IMR-90 (cell line): ENCODE measurements at regions not wholly inside any gene's neighbourhood (a gene's known extent, or its start where the extent isn't known, plus 50 kb on each side); places are given as distances from the start of the nearest gene placed in this dataset.

Source experiments
- POLR2A ChIP-seq: IDR thresholded peaks from 2 replicates; pipeline ENCODE4 v1.6.1; 2012; ENCODE audit warnings: mild to moderate bottlenecking, low read depth, low read length
- SMC3 ChIP-seq: fragments of 150-350 bp; IDR thresholded peaks from 2 replicates; pipeline ENCODE4 v1.6.1; 2016; ENCODE audit warnings: low read depth, mild to moderate bottlenecking, antibody characterized with exemption, low read length, moderate library complexity
- TF ChIP-seq, protein P1 (sequence below): conservative IDR thresholded peaks from 2 replicates; pipeline ENCODE4 v1.5.1; 2012; ENCODE audit warnings: mild to moderate bottlenecking, low read depth, low read length, improper control_type of control experiment

DNA sequence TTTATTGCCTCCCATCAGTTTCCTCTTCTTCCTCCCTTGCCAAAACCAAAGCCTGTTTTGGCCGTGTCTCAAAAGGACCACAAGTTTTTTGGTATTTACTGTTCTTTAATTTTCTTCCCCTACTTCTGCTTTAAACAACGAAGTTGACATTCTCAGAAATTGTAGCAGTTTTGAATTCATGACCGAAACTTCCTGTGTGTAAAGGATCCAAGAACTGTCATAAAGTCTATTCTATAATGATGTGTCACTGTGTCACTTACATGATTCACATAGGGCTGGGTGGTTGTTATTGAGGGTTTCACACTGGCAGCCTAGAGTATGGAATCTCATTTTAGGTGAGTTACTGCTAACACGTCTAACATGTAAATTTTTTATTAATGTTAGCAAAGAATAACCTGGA, 741.0 kb upstream of the KLHL1 start:
- no peak for TF ChIP-seq POLR2A
- no peak for TF ChIP-seq SMC3
- TF ChIP-seq, protein P1, sequence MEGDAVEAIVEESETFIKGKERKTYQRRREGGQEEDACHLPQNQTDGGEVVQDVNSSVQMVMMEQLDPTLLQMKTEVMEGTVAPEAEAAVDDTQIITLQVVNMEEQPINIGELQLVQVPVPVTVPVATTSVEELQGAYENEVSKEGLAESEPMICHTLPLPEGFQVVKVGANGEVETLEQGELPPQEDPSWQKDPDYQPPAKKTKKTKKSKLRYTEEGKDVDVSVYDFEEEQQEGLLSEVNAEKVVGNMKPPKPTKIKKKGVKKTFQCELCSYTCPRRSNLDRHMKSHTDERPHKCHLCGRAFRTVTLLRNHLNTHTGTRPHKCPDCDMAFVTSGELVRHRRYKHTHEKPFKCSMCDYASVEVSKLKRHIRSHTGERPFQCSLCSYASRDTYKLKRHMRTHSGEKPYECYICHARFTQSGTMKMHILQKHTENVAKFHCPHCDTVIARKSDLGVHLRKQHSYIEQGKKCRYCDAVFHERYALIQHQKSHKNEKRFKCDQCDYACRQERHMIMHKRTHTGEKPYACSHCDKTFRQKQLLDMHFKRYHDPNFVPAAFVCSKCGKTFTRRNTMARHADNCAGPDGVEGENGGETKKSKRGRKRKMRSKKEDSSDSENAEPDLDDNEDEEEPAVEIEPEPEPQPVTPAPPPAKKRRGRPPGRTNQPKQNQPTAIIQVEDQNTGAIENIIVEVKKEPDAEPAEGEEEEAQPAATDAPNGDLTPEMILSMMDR: no peak
